ENCODE measurements at regions not wholly inside any gene's neighbourhood (a gene's known extent, or its start where the extent isn't known, plus 50 kb on each side); places are given as distances from the start of the nearest gene placed in this dataset.

GRCh38 chr6:4397307-4397706 is 261.9 kb upstream of the ECI2 start:
- 39 to 68% (median 63%) methylated on average over 5 of the region's 5 CpGs for WGBS, 3 donors
- no peak overlapping the region for H3K27ac ChIP-seq (ENCODE audit: low read depth, low read length)

- WGBS, 3 donors: 72 to 83% (median 82%) methylated on average over 2 of the region's 2 CpGs
- no peak overlapping the region for H3K27ac ChIP-seq (ENCODE audit: low read depth, low read length)
These were observed 260.7 kb upstream of the ECI2 start for GRCh38 chr6:4396044-4396443.

- no peak overlapping the region for H3K27ac ChIP-seq (ENCODE audit: low read depth, low read length)
- 76 to 82% (median 79%) methylated on average over 1 of the region's 1 CpG for WGBS, 3 donors
These were observed 260.0 kb upstream of the ECI2 start for GRCh38 chr6:4395386-4395785.

- 46 to 57% (median 49%) methylated on average over 4 of the region's 4 CpGs for WGBS, 3 donors
- H3K27ac ChIP-seq (ENCODE audit: low read depth, low read length): no peak overlapping the region
These were observed 259.4 kb upstream of the ECI2 start for GRCh38 chr6:4394786-4395185.

GRCh38 chr6:4388675-4389074 is 253.3 kb upstream of the ECI2 start:
- WGBS, 3 donors: 65 to 72% (median 71%) methylated on average over 8 of the region's 8 CpGs
- no peak overlapping the region for H3K27ac ChIP-seq (ENCODE audit: low read depth, low read length)

GRCh38 chr6:4384656-4385055 is 249.3 kb upstream of the ECI2 start:
- WGBS, 3 donors: 81 to 96% (median 89%) methylated on average over 6 of the region's 6 CpGs
- H3K27ac ChIP-seq (ENCODE audit: low read depth, low read length): no peak overlapping the region

GRCh38 chr6:4383910-4384638 is 248.7 kb upstream of the ECI2 start:
- WGBS, 3 donors: 85 to 93% (median 87%) methylated on average over 11 of the region's 11 CpGs
- no peak overlapping the region for H3K27ac ChIP-seq (ENCODE audit: low read depth, low read length)

GRCh38 chr6:4382362-4382853 is 247.0 kb upstream of the ECI2 start:
- WGBS, 3 donors: 81 to 90% (median 83%) methylated on average over 3 of the region's 3 CpGs

GRCh38 chr6:4381381-4381780 is 246.0 kb upstream of the ECI2 start:
- WGBS, 3 donors: 43 to 65% (median 45%) methylated on average over 4 of the region's 4 CpGs
- no peak overlapping the region for H3K27ac ChIP-seq (ENCODE audit: low read depth, low read length)

More at GRCh38 chr6:4382362-4382853, 247.0 kb upstream of the ECI2 start:
- H3K27ac ChIP-seq (ENCODE audit: low read depth, low read length): no peak overlapping the region

GRCh38 chr6:4380881-4381281 is 245.5 kb upstream of the ECI2 start:
- H3K27ac ChIP-seq (ENCODE audit: low read depth, low read length): no peak overlapping the region
- WGBS, 3 donors: 50 to 56% (median 56%) methylated on average over 7 of the region's 7 CpGs

GRCh38 chr6:4379958-4380357 is 244.6 kb upstream of the ECI2 start:
- WGBS, 3 donors: 54 to 80% (median 77%) methylated on average over 4 of the region's 4 CpGs
- H3K27ac ChIP-seq (ENCODE audit: low read depth, low read length): no peak overlapping the region

GRCh38 chr6:4378319-4378996 is 243.1 kb upstream of the ECI2 start:
- no peak overlapping the region for H3K27ac ChIP-seq (ENCODE audit: low read depth, low read length)
- WGBS, 3 donors: 78 to 84% (median 81%) methylated on average over 12 of the region's 12 CpGs

- no peak overlapping the region for H3K27ac ChIP-seq (ENCODE audit: low read depth, low read length)
- 23 to 48% (median 39%) methylated on average over 3 of the region's 3 CpGs for WGBS, 3 donors
These were observed 242.2 kb upstream of the ECI2 start for GRCh38 chr6:4377603-4378002.

- no peak overlapping the region for H3K27ac ChIP-seq (ENCODE audit: low read depth, low read length)
- 48 to 79% (median 75%) methylated on average over 7 of the region's 7 CpGs for WGBS, 3 donors
These were observed 238.8 kb upstream of the ECI2 start for GRCh38 chr6:4374216-4374615.

- no peak overlapping the region for H3K27ac ChIP-seq (ENCODE audit: low read depth, low read length)
- 85 to 97% (median 93%) methylated on average over 2 of the region's 2 CpGs for WGBS, 3 donors
These were observed 237.5 kb upstream of the ECI2 start for GRCh38 chr6:4372866-4373265.

GRCh38 chr6:4371207-4371921 is 236.0 kb upstream of the ECI2 start:
- no peak overlapping the region for H3K27ac ChIP-seq (ENCODE audit: low read depth, low read length)
- 59 to 65% (median 61%) methylated on average over 10 of the region's 10 CpGs for WGBS, 3 donors

- WGBS, 3 donors: 49 to 55% (median 55%) methylated on average over 3 of the region's 3 CpGs
- H3K27ac ChIP-seq (ENCODE audit: low read depth, low read length): no peak overlapping the region
These were observed 234.7 kb upstream of the ECI2 start for GRCh38 chr6:4370066-4370465.

GRCh38 chr6:4369616-4370015 is 234.2 kb upstream of the ECI2 start:
- 52 to 74% (median 66%) methylated on average over 4 of the region's 4 CpGs for WGBS, 3 donors
- H3K27ac ChIP-seq (ENCODE audit: low read depth, low read length): no peak overlapping the region

- H3K27ac ChIP-seq (ENCODE audit: low read depth, low read length): no peak overlapping the region
These were observed 233.3 kb upstream of the ECI2 start for GRCh38 chr6:4368649-4369048.
